HEK293T (cell line): ENCODE measurements at regions not wholly inside any gene's neighbourhood (a gene's known extent, or its start where the extent isn't known, plus 50 kb on each side); places are given as distances from the start of the nearest gene placed in this dataset.

Source experiments
- ARNT ChIP-seq: fragments of 450-650 bp; IDR thresholded peaks from 2 replicates; pipeline ENCODE4 v1.6.1; 2017; ENCODE audit warnings: mild to moderate bottlenecking
- BHLHE40 ChIP-seq: fragments of 450-650 bp; IDR thresholded peaks from 2 replicates; pipeline ENCODE4 v1.6.1; 2016; ENCODE audit warnings: mild to moderate bottlenecking, moderate library complexity, borderline replicate concordance
- ELF4 ChIP-seq: fragments of 450-650 bp; IDR thresholded peaks from 2 replicates; pipeline ENCODE4 v1.6.1; 2017; ENCODE audit warnings: antibody characterized with exemption
- FOXK2 ChIP-seq: fragments of 450-650 bp; IDR thresholded peaks from 2 replicates; pipeline ENCODE4 v1.6.1; 2016; ENCODE audit warnings: mild to moderate bottlenecking
- FOXM1 ChIP-seq: fragments of 450-650 bp; IDR thresholded peaks from 2 replicates; pipeline ENCODE4 v1.6.1; 2017; ENCODE audit warnings: mild to moderate bottlenecking, borderline replicate concordance
- L3MBTL2 ChIP-seq: fragments of 450-650 bp; conservative IDR thresholded peaks from 2 replicates; pipeline ENCODE4 v1.6.1; 2016; ENCODE audit warnings: mild to moderate bottlenecking
- LEF1 ChIP-seq: fragments of 450-650 bp; IDR thresholded peaks from 2 replicates; pipeline ENCODE4 v1.6.1; 2017; ENCODE audit warnings: mild to moderate bottlenecking, borderline replicate concordance
- NFRKB ChIP-seq: fragments of 450-650 bp; IDR thresholded peaks from 2 replicates; pipeline ENCODE4 v1.6.1; 2016; ENCODE audit warnings: mild to moderate bottlenecking, moderate library complexity
- SP1 ChIP-seq: fragments of 450-650 bp; IDR thresholded peaks from 2 replicates; pipeline ENCODE4 v1.6.1; 2017
- SUZ12 ChIP-seq: fragments of 450-650 bp; IDR thresholded peaks from 2 replicates; pipeline ENCODE4 v1.6.1; 2016; ENCODE audit warnings: mild to moderate bottlenecking
- TARDBP ChIP-seq: fragments of 450-650 bp; IDR thresholded peaks from 2 replicates; pipeline ENCODE4 v1.6.1; 2016
- ZNF384 ChIP-seq: fragments of 450-650 bp; IDR thresholded peaks from 2 replicates; pipeline ENCODE4 v1.6.1; 2016
- TF ChIP-seq, protein P1 (sequence below): fragments of 450-650 bp; IDR thresholded peaks from 2 replicates; pipeline ENCODE4 v1.6.1; 2016

DNA sequence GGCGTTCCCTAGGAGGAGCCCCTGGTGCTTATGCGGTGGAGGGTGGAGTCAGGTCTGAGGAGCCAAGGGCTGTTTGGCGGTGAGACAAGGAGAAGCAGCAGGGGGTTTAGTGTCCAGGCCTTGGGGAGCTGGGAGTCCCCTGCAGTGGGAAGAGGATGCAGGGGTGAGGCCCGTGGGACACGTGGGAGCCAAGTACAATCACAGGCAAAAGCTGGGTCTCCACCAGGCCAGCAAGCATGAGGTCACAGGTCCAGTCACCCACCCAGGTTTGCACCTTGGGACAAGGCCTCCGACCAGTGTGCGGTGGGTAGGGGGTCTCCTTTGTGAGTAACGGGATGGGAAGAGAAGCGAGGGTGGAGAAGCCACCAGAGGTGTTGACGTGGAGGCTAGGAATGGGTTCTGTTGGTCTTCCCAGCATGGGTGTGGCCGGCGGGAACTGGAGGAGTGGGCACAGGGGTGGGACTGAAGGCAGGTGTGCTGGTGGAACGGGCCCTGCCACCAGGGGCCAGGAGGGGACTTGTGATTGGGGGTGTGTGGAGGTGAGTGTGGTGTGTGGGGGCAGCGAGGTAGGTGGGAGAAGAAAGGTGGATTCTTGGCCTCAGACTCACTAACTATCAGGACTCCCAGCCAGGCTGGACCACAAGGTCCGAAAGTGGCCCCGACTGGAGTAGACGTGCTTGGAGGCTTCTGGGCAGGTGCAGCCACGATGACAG, 953.6 kb downstream of the TBC1D22A start:
- no peak for TF ChIP-seq SP1
- no peak for TF ChIP-seq FOXM1
- no peak for TF ChIP-seq NFRKB
- TF ChIP-seq TARDBP = no peak
- no peak for TF ChIP-seq ARNT
- TF ChIP-seq SUZ12 = no peak
- no peak for TF ChIP-seq L3MBTL2
- TF ChIP-seq ZNF384 = no peak
- TF ChIP-seq ELF4 = no peak
- no peak for TF ChIP-seq FOXK2
- TF ChIP-seq, protein P1, sequence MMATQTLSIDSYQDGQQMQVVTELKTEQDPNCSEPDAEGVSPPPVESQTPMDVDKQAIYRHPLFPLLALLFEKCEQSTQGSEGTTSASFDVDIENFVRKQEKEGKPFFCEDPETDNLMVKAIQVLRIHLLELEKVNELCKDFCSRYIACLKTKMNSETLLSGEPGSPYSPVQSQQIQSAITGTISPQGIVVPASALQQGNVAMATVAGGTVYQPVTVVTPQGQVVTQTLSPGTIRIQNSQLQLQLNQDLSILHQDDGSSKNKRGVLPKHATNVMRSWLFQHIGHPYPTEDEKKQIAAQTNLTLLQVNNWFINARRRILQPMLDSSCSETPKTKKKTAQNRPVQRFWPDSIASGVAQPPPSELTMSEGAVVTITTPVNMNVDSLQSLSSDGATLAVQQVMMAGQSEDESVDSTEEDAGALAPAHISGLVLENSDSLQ = no peak
- TF ChIP-seq LEF1 = no peak
- TF ChIP-seq BHLHE40 = no peak
